Fibroblast of lung (primary cell): ENCODE measurements at regions not wholly inside any gene's neighbourhood (a gene's known extent, or its start where the extent isn't known, plus 50 kb on each side); places are given as distances from the start of the nearest gene placed in this dataset.

ENCODE experiments used
- CTCF ChIP-seq, 2 donors: IDR thresholded peaks in 1 of 2; conservative IDR thresholded peaks in 1 of 2; 1 replicate in 1 of 2; 2 replicates in 1 of 2; pipeline ENCODE4 v1.5.1; 2011 to 2012; ENCODE audit warnings: low read length in 2 of 2, control low read depth in 1 of 2, inconsistent platforms in 1 of 2, low read depth in 1 of 2, mild to moderate bottlenecking in 1 of 2
- EZH2 ChIP-seq: IDR thresholded peaks from 2 replicates; pipeline ENCODE4 v1.5.1; 2012; ENCODE audit warnings: low read length, control low read depth, mild to moderate bottlenecking; ENCODE audit errors: missing control alignments

- TF ChIP-seq CTCF (conservative IDR thresholded peaks at IDR 0.05 in 1 of 2, IDR thresholded peaks at IDR 0.05 in 1 of 2; ENCODE audit: low read depth in 1 of 2, low read length in 2 of 2) = no peak
- TF ChIP-seq EZH2 = no peak
Observed at GRCh38 chr17:70713694-70714093, 544.4 kb downstream of the KCNJ2 start.
